GM12878 (cell line): ENCODE measurements at regions not wholly inside any gene's neighbourhood (a gene's known extent, or its start where the extent isn't known, plus 50 kb on each side); places are given as distances from the start of the nearest gene placed in this dataset.

ENCODE experiments used
- EZH2 ChIP-seq: IDR thresholded peaks from 2 replicates; pipeline ENCODE4 v1.6.1; 2012; ENCODE audit warnings: low read depth, mild to moderate bottlenecking, control low read depth, inconsistent platforms, low read length, borderline replicate concordance; ENCODE audit not compliant: control insufficient read depth
- SKIL ChIP-seq: fragments of 450-650 bp; IDR thresholded peaks from 2 replicates; pipeline ENCODE4 v1.6.1; 2017; ENCODE audit warnings: mild to moderate bottlenecking, low read depth, inconsistent platforms; ENCODE audit not compliant: poor library complexity, severe bottlenecking
- SP1 ChIP-seq: IDR thresholded peaks from one replicate; pipeline ENCODE4 v1.6.1; 2011; ENCODE audit warnings: low read depth, low read length

- TF ChIP-seq EZH2 (no peak), SKIL (no peak), SP1 (no peak)
These were observed 187.4 kb upstream of the STAC start for GRCh38 chr3:36192901-36193300.
